HG03520 (cell line): ENCODE measurements at regions not wholly inside any gene's neighbourhood (a gene's known extent, or its start where the extent isn't known, plus 50 kb on each side); places are given as distances from the start of the nearest gene placed in this dataset.

Experiments used
- ATAC-seq: cut with Tn5 transposase; IDR thresholded peaks from one replicate; pipeline ENCODE4 v1.9.1; 2021; ENCODE audit warnings: mild to moderate bottlenecking, moderate library complexity; ENCODE audit not compliant: unreplicated experiment

- ATAC-seq: no peak
These were observed 449.7 kb downstream of the CDH26 start for GRCh38 chr20:60407938-60408337.

DNA sequence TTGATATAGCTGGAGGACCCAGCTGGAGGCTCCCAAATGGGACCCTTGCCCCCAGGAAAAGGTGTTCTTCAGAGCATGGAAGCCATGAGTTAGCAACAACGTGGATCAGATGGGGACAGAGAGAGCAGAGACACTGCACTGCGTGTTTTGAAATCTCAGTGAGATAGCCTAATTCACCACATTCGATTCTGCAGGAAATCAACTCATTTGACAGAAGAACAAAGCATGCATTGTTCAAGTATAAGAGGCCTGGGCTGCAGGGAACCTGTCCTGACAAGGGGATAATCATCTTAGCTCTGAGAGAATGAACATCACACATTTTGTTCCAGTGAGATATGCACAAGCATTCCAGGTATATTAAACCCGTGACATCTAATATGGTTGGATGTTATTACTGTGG, 450.2 kb downstream of the CDH26 start:
- ATAC-seq: no peak

GRCh38 chr20:60410618-60411264, 452.5 kb downstream of the CDH26 start:
- ATAC-seq: no peak

- ATAC-seq: no peak
These were observed 453.6 kb downstream of the CDH26 start for GRCh38 chr20:60411813-60412212.

DNA sequence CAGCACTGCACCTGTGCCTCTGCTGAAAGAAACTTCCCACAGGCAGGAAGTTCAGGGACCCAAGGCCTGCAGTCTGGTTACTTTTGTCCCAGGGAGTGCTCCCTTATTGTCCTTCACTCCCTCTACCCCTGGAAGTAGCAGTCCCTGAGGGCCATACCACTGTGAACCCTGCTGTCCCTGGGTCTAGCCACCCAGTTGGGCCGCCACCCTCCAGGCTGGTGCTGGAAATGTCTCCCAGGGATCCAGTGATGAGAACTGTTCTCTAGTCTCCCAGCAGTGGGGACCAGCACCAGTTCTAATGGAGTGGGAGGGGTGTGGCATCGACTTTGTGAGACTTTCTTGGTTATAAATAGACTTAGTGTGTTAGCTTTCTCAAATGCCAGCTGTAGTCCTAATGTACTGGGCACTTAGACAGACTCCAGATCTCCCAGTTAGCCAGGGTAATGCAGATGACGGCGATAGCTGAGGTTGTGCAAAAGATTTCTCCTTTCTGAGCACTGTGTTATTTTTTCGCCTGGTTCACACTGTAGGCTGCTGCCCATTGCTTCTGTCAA, 462.5 kb downstream of the CDH26 start:
- ATAC-seq: no peak

- ATAC-seq: no peak
These were observed 464.6 kb downstream of the CDH26 start for GRCh38 chr20:60422848-60423247.

DNA sequence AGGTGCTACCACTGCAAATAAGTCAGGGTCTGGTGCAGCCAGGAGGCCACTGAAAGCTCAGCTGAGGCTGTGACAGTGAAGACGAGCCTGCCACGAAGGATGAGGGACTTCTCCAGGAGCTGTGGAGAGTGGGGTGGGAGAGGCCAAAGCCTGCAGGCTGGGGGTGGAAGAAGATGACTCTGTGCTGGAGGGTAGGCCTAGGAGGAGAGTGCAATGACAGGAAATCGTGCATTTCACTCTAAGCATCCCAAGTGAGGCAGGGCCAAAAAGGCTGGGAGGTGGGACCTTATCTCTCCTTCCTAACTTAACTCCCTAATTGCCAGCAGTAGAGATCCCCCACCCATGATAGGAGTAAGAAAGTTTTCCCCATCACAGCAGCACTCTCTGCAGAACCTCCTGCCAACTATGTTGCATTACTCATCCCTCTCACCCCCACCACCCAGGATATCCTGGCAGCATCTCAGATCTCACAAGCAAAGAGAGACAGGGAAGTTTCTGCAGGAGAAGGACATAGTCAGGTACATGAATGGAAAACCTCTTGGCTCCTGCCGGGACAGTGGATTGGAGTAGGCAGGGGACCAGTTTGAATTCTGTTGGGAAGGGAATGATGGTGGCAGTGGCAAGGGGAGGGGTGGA, 466.2 kb downstream of the CDH26 start:
- ATAC-seq: no peak

- ATAC-seq: no peak
These were observed 469.3 kb downstream of the CDH26 start for GRCh38 chr20:60427516-60427915.

DNA sequence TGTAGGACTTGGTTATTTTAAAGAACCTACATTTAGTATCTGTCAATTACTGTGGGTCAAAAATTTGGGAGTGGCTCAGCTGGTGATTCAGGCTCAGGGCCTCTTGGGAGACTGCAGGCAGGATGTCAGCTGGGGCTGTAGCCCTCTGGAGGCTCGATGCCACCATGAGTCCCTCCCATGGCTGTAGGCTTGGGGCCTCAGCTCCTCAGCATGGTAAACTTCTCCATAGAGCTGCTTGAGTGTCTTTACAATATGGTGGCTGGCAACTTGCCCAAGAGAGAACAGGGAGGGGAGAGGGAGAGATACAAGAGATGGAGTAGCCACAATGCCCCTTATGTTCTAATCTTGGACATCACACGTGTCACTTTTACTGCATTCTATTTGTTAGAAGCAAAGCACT, 470.4 kb downstream of the CDH26 start:
- no peak for ATAC-seq

DNA sequence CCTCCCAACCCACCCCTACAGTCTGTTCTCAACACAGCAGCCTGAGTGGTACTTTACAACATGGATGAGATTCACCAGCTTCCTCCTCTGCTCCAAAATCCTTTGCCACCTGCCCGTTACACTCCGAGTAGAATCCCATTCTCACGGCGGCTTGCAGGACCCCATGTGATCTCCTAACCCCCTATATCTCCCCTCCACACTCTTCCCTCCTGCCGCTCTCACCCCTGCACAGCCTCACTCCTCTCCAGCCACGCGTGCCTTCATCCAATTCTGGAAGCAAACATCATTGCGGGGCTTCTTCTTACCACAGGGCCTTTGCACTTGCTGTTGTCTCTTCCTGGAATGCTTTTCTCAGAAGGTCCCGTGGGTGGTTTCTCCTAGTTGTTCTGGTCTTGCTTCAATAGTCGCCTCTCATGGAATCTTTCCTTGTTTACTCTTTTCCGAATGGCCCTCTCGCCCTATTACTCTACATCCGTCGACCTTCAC, 472.3 kb downstream of the CDH26 start:
- no peak for ATAC-seq

DNA sequence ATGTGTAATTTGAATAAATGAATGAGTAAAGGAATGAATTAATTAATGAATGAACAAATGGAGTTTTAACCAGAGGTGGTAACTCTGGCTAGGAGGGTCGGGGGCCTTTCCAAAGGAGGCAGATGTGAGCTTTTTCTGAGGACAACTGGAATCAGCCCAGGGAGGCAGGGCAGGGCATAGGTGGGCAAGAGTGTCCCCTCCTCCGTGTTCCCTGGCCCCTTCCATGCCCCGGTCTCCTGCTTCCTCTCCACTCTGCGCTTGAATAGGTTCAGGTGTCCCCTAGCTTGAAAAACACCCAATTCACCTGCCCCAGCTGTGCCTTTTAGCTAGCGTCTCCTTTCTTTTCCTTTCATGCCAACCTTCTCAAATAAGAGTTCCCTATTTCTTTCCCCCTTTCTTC, 473.1 kb downstream of the CDH26 start:
- no peak for ATAC-seq

DNA sequence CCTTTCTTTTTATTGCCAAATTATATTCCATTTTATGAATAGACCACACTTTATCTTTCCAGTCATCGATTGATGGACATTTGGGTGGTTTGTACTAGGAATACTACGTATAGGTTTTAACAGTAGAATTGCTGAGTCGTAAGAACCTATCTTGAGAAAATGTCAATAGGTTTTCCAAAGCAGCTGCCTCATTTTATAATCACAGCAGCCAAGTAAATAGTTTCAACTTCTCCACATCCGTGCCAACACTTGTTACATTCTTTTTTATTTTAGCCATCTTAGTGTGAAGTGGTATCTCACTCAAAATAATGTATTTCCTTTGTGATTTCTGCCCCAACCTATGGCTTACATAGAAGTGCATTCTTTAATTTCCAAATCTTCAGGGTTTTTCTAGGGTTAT, 479.2 kb downstream of the CDH26 start:
- ATAC-seq: no peak

DNA sequence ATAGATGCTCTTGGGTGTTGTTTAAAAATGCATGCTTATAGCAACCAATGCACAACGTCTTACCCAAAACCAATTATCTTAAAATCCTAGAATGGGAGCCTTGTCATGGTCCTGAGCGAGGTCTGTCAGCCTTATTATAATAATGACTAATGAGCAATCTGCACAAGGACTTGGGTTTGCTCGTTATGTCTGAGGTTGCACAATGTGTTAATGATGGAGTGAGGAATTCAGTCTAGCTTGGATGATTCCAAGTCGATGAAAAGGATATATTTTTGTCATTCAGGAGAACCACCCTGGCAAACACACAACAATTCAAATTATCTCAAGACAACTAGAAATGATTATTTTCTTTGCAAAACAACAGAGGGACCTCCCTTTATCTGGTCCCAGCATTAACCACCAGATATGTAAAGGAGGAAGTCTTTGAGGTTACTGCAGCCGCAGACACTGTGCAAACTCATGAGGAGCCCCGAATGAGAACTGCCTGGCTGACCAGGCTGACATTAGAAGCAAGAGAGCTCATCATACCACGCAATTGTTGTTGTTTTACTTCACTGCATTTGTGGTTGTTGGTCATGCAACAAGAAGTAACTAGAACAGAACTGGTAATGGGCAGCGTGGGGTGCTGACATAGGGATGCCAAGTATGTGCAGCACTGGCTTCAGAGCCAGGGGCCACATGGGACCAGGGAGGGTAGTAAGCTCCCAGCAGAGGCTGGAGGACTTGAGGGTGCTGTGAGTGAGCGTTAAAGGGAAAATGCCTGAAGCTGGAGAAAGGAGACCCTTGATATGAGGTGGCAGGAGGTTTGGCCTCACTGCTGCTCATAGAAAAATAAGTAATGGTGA, 488.3 kb downstream of the CDH26 start:
- no peak for ATAC-seq

DNA sequence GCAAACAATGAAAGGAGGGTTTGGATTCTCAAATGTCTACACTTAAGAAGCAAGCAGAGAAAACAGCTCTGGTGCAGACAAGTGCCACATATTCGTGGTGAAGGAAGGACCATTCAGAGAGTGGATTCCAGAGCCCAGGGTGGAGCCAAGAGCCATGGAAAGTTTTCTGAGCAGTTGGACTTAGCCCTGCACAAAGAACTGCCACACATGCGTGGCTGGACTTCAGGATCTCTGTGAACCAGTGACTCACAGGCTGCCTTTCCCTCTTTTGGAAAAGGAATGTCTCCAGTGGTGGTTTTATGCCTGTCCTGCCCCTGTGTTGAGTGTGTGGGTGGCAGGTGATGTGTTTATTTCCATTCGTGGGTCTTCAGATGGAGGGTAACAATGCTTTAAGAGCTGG, 489.5 kb downstream of the CDH26 start:
- ATAC-seq: no peak

GRCh38 chr20:60453388-60454246, 495.4 kb downstream of the CDH26 start:
- ATAC-seq: no peak

GRCh38 chr20:60454491-60454890, 496.3 kb downstream of the CDH26 start:
- ATAC-seq: no peak

- ATAC-seq: no peak
These were observed 497.0 kb downstream of the CDH26 start for GRCh38 chr20:60455272-60455671.

DNA sequence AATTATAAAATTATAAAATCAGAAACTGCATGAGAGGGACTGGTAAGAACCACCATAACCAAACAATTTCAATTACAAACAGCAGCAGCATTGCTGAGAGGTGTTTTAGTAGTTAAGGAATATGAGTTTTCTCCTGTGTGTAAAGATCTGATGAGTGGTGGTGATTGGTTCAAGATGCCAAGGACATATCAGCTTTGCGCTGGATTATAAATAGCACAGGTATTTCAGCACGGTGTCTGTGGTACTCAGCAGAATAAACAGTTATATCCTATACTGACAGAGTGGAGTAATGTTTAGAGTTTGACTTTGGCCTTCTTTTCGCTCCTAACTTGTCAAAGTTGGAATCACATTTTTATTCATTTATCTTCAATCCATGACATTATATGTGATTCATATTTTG, 501.0 kb downstream of the CDH26 start:
- ATAC-seq: no peak

GRCh38 chr20:60461993-60462392, 503.8 kb downstream of the CDH26 start:
- ATAC-seq: no peak

GRCh38 chr20:60463798-60464197, 505.6 kb downstream of the CDH26 start:
- ATAC-seq: no peak

- no peak for ATAC-seq
These were observed 507.2 kb downstream of the CDH26 start for GRCh38 chr20:60465439-60465838.
